GM19328 (cell line): ENCODE measurements at regions not wholly inside any gene's neighbourhood (a gene's known extent, or its start where the extent isn't known, plus 50 kb on each side); places are given as distances from the start of the nearest gene placed in this dataset.

Experiments used
- ATAC-seq: cut with Tn5 transposase; IDR thresholded peaks from one replicate; pipeline ENCODE4 v1.9.1; 2021; ENCODE audit warnings: mild to moderate bottlenecking, moderate library complexity; ENCODE audit not compliant: unreplicated experiment

- no peak for ATAC-seq
Observed at GRCh38 chr10:110413049-110413783, 84.5 kb upstream of the DUSP5 start.

GRCh38 chr10:110413903-110414547 lies 83.7 kb upstream of the DUSP5 start:
- ATAC-seq, result no peak

- ATAC-seq, result peak; percentile 83
Observed at GRCh38 chr10:110414548-110415309, 83.0 kb upstream of the DUSP5 start.

GRCh38 chr10:110415809-110416208 lies 81.9 kb upstream of the DUSP5 start:
- no peak for ATAC-seq

- ATAC-seq, result no peak
Observed at GRCh38 chr10:110416776-110417711, 80.7 kb upstream of the DUSP5 start.

- no peak for ATAC-seq
Observed at GRCh38 chr10:110418218-110418617, 79.5 kb upstream of the DUSP5 start.

- ATAC-seq, result no peak
Observed at GRCh38 chr10:110419265-110419664, 78.4 kb upstream of the DUSP5 start.

- ATAC-seq, result no peak
Observed at GRCh38 chr10:110420401-110421193, 77.1 kb upstream of the DUSP5 start.

- no peak for ATAC-seq
Observed at GRCh38 chr10:110421512-110422138, 76.1 kb upstream of the DUSP5 start.

GRCh38 chr10:110422548-110422947 lies 75.2 kb upstream of the DUSP5 start:
- ATAC-seq, result no peak

GRCh38 chr10:110423650-110424049 lies 74.1 kb upstream of the DUSP5 start:
- no peak for ATAC-seq

GRCh38 chr10:110425684-110426293 lies 71.9 kb upstream of the DUSP5 start:
- peak; percentile 63 for ATAC-seq

- no peak for ATAC-seq
Observed at GRCh38 chr10:110426294-110427181, 71.2 kb upstream of the DUSP5 start.

GRCh38 chr10:110429301-110429700 lies 68.4 kb upstream of the DUSP5 start:
- no peak for ATAC-seq

GRCh38 chr10:110430340-110431273 lies 67.1 kb upstream of the DUSP5 start:
- no peak for ATAC-seq

- ATAC-seq, result no peak
Observed at GRCh38 chr10:110431659-110432058, 66.0 kb upstream of the DUSP5 start.

GRCh38 chr10:110432084-110432483 lies 65.6 kb upstream of the DUSP5 start:
- no peak for ATAC-seq
